HepG2 (cell line): ENCODE measurements at regions not wholly inside any gene's neighbourhood (a gene's known extent, or its start where the extent isn't known, plus 50 kb on each side); places are given as distances from the start of the nearest gene placed in this dataset.

Source experiments
- ATAC-seq: fragments of 200-7000 bp; cut with Tn5 transposase; 3 replicates; pipeline ENCODE4 v1.9.1; 2020; ENCODE audit warnings: mild to moderate bottlenecking, moderate library complexity
- BruUV-seq: library from RNA; stranded (reverse); fragments of 400-500 nt; replicated peaks from 2 replicates; lab custom pipeline; 2021; lab: Mats Ljungman, UMichigan
- CTCF ChIA-PET: fragments of 300-600 bp; formaldehyde crosslinking; extraction: SDS; loops from one replicate; lab custom pipeline; 2021; ENCODE audit warnings: low total read pairs, inconsistent platforms, low intra/inter-chr PET ratio; lab: Yijun Ruan, JAX
- POLR2A ChIA-PET: fragments of 350-600 bp; sonication (Branson Sonifier 250); formaldehyde crosslinking; loops from one replicate; lab custom pipeline; 2020; ENCODE audit warnings: antibody characterized with exemption, inconsistent platforms; lab: Yijun Ruan, JAX
- DNase-seq: peaks from one replicate; pipeline ENCODE4 v3.0.0-alpha.2; 2015; ENCODE audit warnings: low spot score
- FAIRE-seq: peaks from 3 replicates; lab custom pipeline; 2011; peaks lifted over from hg19 to GRCh38; lab: Jason Lieb, UNC
- H2AFZ ChIP-seq: one replicate; pipeline ENCODE4 v1.6.1; 2011; ENCODE audit warnings: low read length, inconsistent platforms
- H3K27ac ChIP-seq: fragments of 300-600 bp; 3 replicates; pipeline ENCODE4 v1.8.0; 2011; ENCODE audit warnings: mixed run types, mild to moderate bottlenecking, mixed read lengths, low read length, inconsistent platforms; ENCODE audit not compliant: insufficient read depth; ENCODE audit errors: extremely low read length
- H3K27me3 ChIP-seq, 2 experiments: fragments of 200-600 bp in 1 of 2; 2 replicates in 1 of 2; 3 replicates in 1 of 2; pipeline versions ENCODE4 v1.6.0 to v1.8.0; 2011; ENCODE audit warnings: low read length in 2 of 2, mild to moderate bottlenecking in 2 of 2, moderate library complexity in 2 of 2, inconsistent platforms in 1 of 2; ENCODE audit not compliant: insufficient read depth in 2 of 2, control insufficient read depth in 1 of 2
- H3K36me3 ChIP-seq, 2 experiments: fragments of 200-600 bp in 1 of 2; replicated peaks in 1 of 2; 2 replicates in 1 of 2; 3 replicates in 1 of 2; pipeline versions ENCODE4 v1.5.1 to v1.8.0; 2011; ENCODE audit warnings: low read length in 2 of 2, inconsistent platforms in 1 of 2; ENCODE audit not compliant: insufficient read depth in 2 of 2, control insufficient read depth in 1 of 2
- H3K4me1 ChIP-seq: 2 replicates; pipeline ENCODE4 v1.5.1; 2012; ENCODE audit warnings: low read length, inconsistent platforms; ENCODE audit not compliant: insufficient read depth
- H3K4me2 ChIP-seq: 2 replicates; pipeline ENCODE4 v1.6.0; 2011; ENCODE audit warnings: low read depth, low read length, inconsistent platforms
- H3K4me3 ChIP-seq, 3 experiments: fragments of 200-600 bp in 1 of 3; sonication (generic), shearing (Covaris generic) in 1 of 3; replicated peaks in 1 of 3; 2 replicates each; pipeline ENCODE4 v1.5.1; 2011 to 2016; ENCODE audit warnings: low read length in 3 of 3, inconsistent platforms in 2 of 3, low read depth in 2 of 3, mild to moderate bottlenecking in 2 of 3, control low read depth in 1 of 3, mixed read lengths in 1 of 3; ENCODE audit not compliant: insufficient read depth in 1 of 3
- H3K79me2 ChIP-seq: one replicate; pipeline ENCODE4 v1.6.1; 2011; ENCODE audit warnings: low read length, inconsistent platforms; ENCODE audit not compliant: insufficient read depth
- H3K9ac ChIP-seq: 2 replicates; pipeline ENCODE4 v1.6.0; 2011; ENCODE audit warnings: mild to moderate bottlenecking, low read depth, low read length, inconsistent platforms; ENCODE audit not compliant: insufficient read depth
- H3K9me3 ChIP-seq: 2 replicates; pipeline ENCODE4 v1.5.1; 2012; ENCODE audit warnings: mild to moderate bottlenecking, low read length
- H4K20me1 ChIP-seq: 2 replicates; pipeline ENCODE4 v1.6.0; 2011; ENCODE audit warnings: inconsistent platforms, mild to moderate bottlenecking, low read length, moderate library complexity; ENCODE audit not compliant: insufficient read depth
- KLF12 ChIP-seq: sonication (generic); formaldehyde crosslinking; IDR thresholded peaks from 2 replicates; pipeline ENCODE4 v1.4.0; 2020; ENCODE audit warnings: missing genetic modification reagents, borderline replicate concordance
- PBX3 ChIP-seq: sonication (generic); formaldehyde crosslinking; IDR thresholded peaks from 2 replicates; pipeline ENCODE4 v1.8.1; 2023; ENCODE audit warnings: missing genetic modification reagents, inconsistent platforms, borderline replicate concordance
- RARA ChIP-seq: IDR thresholded peaks from 2 replicates; pipeline ENCODE4 v1.6.1; 2016; ENCODE audit warnings: missing genetic modification reagents, missing compliant biosample characterization
- ZFP41 ChIP-seq: sonication (generic); formaldehyde crosslinking; IDR thresholded peaks from 2 replicates; pipeline ENCODE4 v1.4.0; 2020; ENCODE audit warnings: mild to moderate bottlenecking, missing genetic modification reagents, borderline replicate concordance
- ZFX ChIP-seq: sonication (generic); formaldehyde crosslinking; IDR thresholded peaks from 2 replicates; pipeline ENCODE4 v1.4.0; 2020; ENCODE audit warnings: mild to moderate bottlenecking, low read depth, missing genetic modification reagents, moderate library complexity
- ZNF496 ChIP-seq: sonication (generic); formaldehyde crosslinking; IDR thresholded peaks from 2 replicates; pipeline ENCODE4 v1.8.1; 2023; ENCODE audit warnings: mild to moderate bottlenecking, moderate library complexity, missing genetic modification reagents; ENCODE audit not compliant: insufficient replicate concordance
- ZNF558 ChIP-seq: sonication (generic); formaldehyde crosslinking; IDR thresholded peaks from 2 replicates; pipeline ENCODE4 v1.9.0; 2022; ENCODE audit warnings: mild to moderate bottlenecking, missing genetic modification reagents, borderline replicate concordance
- ZNF616 ChIP-seq: sonication (generic); formaldehyde crosslinking; IDR thresholded peaks from 2 replicates; pipeline ENCODE4 v1.5.0; 2020; ENCODE audit warnings: low read depth, mild to moderate bottlenecking, missing genetic modification reagents
- ZNF839 ChIP-seq: sonication (generic); formaldehyde crosslinking; IDR thresholded peaks from 2 replicates; pipeline ENCODE4 v1.4.0; 2020; ENCODE audit warnings: missing genetic modification reagents, mild to moderate bottlenecking, borderline replicate concordance
- WGBS: methylation state at CpG from one replicate; pipeline ENCODE4 v1.1.6; 2017; ENCODE audit warnings: low lambda C conversion rate; 5-methylcytosine and 5-hydroxymethylcytosine counted together
- in situ Hi-C: cut with HindIII; loops from 2 replicates; pipeline ENCODE4 v1.10.0; 2017; ENCODE audit warnings: low pct_unique_long_range_greater_than_20kb; ENCODE audit not compliant: extremely low pct_ligation_motif_present
- intact Hi-C: fragments of 100-400 bp; cut with micrococcal nuclease; formaldehyde crosslinking; loops from one replicate; pipeline ENCODE4 v1.10.0; 2022; ENCODE audit not compliant: unreplicated experiment

DNA sequence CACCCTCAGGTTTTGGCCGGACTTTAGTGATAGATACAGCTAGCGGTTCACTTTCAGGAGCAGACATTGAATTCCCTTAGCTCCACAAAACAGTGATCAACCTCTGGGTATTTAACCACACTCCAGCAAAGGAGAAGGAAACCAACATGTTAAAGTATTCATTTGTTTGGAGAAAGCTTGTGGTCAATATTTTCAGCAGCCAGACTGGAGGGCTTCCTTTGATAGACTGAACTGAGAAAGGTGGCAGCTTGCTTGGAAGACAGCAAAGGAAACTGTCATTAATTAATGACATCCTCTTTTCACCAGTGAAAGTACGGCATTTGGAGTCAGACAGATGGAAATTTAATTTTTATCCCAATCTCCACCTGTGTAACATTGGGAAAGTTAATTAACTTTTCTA lies 289.1 kb upstream of the CLNK start:
- no TSS peak for BruUV-seq
- FAIRE-seq (no peak), ATAC-seq (no peak), DNase-seq (no peak)
- POLR2A ChIA-PET, result no interaction called here
- H3K27me3 ChIP-seq, result no peaks in the 10 kb centered on the region
- CTCF ChIA-PET, result no interaction called here
- 2% methylated on average over 3 of the region's 3 CpGs for WGBS
- H3K4me2 ChIP-seq, result no peak overlapping the region
- in situ Hi-C loops (no loop called here), intact Hi-C loops (no loop called here)
- no peaks in the 10 kb centered on the region for H3K4me1 ChIP-seq
- H4K20me1 ChIP-seq, result no peaks in the 10 kb centered on the region
- H3K9me3 ChIP-seq, result no peaks in the 10 kb centered on the region
- H3K9ac ChIP-seq, result no peak overlapping the region
- H3K79me2 ChIP-seq, result no peaks in the 10 kb centered on the region
- no peaks in the 10 kb centered on the region for H3K36me3 ChIP-seq
- TF ChIP-seq KLF12 (CRISPR knock-in tag) (no peak), ZFX (CRISPR knock-in tag) (no peak), ZFP41 (CRISPR knock-in tag) (no peak), PBX3 (CRISPR knock-in tag) (no peak), RARA (CRISPR knock-in tag) (no peak), ZNF496 (CRISPR knock-in tag) (no peak), ZNF616 (CRISPR knock-in tag) (no peak), ZNF558 (CRISPR knock-in tag) (no peak), ZNF839 (CRISPR knock-in tag) (no peak)
- no peak overlapping the region for H3K27ac ChIP-seq
- H2AFZ ChIP-seq, result no peak overlapping the region
- no peak overlapping the region for H3K4me3 ChIP-seq
